Fibroblast of skin of right quadriceps (primary cell): ENCODE measurements at regions not wholly inside any gene's neighbourhood (a gene's known extent, or its start where the extent isn't known, plus 50 kb on each side); places are given as distances from the start of the nearest gene placed in this dataset.

Source experiments
- DNase-seq: peaks from one replicate; pipeline ENCODE4 v3.0.0-alpha.2; 2013

GRCh38 chr17:74149597-74150427, 53.7 kb upstream of the RPL38 start:
- no peak for DNase-seq

GRCh38 chr17:74150428-74151025, 53.0 kb upstream of the RPL38 start:
- DNase-seq = no peak

- no peak for DNase-seq
These were observed 51.7 kb upstream of the RPL38 start for GRCh38 chr17:74151551-74152315.

GRCh38 chr17:74152591-74153455, 50.7 kb upstream of the RPL38 start:
- no peak for DNase-seq

GRCh38 chr17:74153456-74153810, 50.0 kb upstream of the RPL38 start:
- no peak for DNase-seq
